Ascending aorta (tissue), 2 donors: ENCODE measurements at regions not wholly inside any gene's neighbourhood (a gene's known extent, or its start where the extent isn't known, plus 50 kb on each side); places are given as distances from the start of the nearest gene placed in this dataset.

Experiments
- DNase-seq, 2 donors: peaks; one replicate each; pipeline ENCODE4 v3.0.0-alpha.2; 2019; ENCODE audit warnings: low spot score in 2 of 2
- H3K27ac ChIP-seq, 2 donors: fragments of 200-600 bp; sonication (generic); one replicate each; pipeline ENCODE4 v1.5.1; 2016 to 2017; ENCODE audit warnings: mild to moderate bottlenecking in 1 of 2
- H3K27me3 ChIP-seq: fragments of 200-600 bp; sonication (generic); one replicate; pipeline ENCODE4 v1.5.1; 2017
- H3K36me3 ChIP-seq, 2 donors: fragments of 200-600 bp; sonication (generic); one replicate each; pipeline ENCODE4 v1.5.1; 2016
- H3K4me1 ChIP-seq, 2 donors: fragments of 200-600 bp; sonication (generic); one replicate each; pipeline ENCODE4 v1.5.1; 2016 to 2017; ENCODE audit warnings: mild to moderate bottlenecking in 1 of 2
- H3K4me3 ChIP-seq, 2 donors: fragments of 200-600 bp; sonication (generic); one replicate each; pipeline ENCODE4 v1.5.1; 2016 to 2017; ENCODE audit warnings: mild to moderate bottlenecking in 1 of 2
- H3K9me3 ChIP-seq, 2 donors: fragments of 200-600 bp; sonication (generic); one replicate each; pipeline ENCODE4 v1.5.1; 2016
- CTCF ChIP-seq, 3 experiments: fragments of 200-600 bp in 2 of 3; fragments of 450-650 bp in 1 of 3; sonication (generic) in 2 of 3; IDR thresholded peaks; one replicate each; pipeline ENCODE4 v1.5.1; 2016 to 2019; ENCODE audit warnings: antibody characterized with exemption in 3 of 3, mild to moderate bottlenecking in 1 of 3, moderate library complexity in 1 of 3
- intact Hi-C: fragments of 100-400 bp; cut with DNase I; formaldehyde crosslinking; loops from one replicate; pipeline ENCODE4 v1.15.1; 2023

GRCh38 chr4:41865981-41866798 lies 69.0 kb upstream of the TMEM33 start:
- H3K36me3 ChIP-seq = no peaks in the 10 kb centered on the region
- no peak overlapping the region for H3K27ac ChIP-seq
- peak in 1 of 2 donors; percentile 52 for DNase-seq
- peaks cover 13% of the 10 kb centered on the region for H3K27me3 ChIP-seq
- H3K9me3 ChIP-seq = no peaks in the 10 kb centered on the region
- intact Hi-C loops = no loop called here
- peak overlapping the region in 1 of 2 donors; percentile 2 for H3K4me3 ChIP-seq
- H3K4me1 ChIP-seq = peaks cover 0 to 2% of the 10 kb centered on the region in 2 donors
- TF ChIP-seq CTCF (IDR thresholded peaks at IDR 0.05) = no peak

GRCh38 chr4:41865306-41865980 lies 69.8 kb upstream of the TMEM33 start:
- peak in 1 of 2 donors; percentile 52 for DNase-seq
- no peak overlapping the region for H3K27ac ChIP-seq
- H3K27me3 ChIP-seq = peaks cover 13% of the 10 kb centered on the region

DNA sequence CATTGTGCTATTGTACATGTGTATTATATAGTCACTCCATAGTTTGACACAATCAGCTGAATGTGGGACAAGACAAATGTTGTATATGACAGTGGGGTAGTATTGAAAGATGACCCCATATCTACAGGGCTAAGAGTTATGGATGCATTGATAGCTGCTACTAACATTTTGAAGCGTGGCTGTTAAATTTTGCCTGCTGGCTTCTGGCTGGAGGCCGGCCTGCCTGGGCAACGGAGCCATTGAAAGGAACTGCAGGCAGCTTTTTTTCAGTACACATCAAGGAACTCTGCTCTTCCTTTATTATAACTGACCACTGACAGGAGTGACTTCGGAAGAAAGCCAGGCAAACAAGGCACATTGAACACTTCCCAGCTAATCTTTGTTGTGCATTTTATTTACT lies 76.1 kb upstream of the TMEM33 start:
- no peak for DNase-seq
- Histone ChIP-seq H3K4me1 (no peaks in the 10 kb centered on the region), H3K36me3 (no peaks in the 10 kb centered on the region), H3K9me3 (no peaks in the 10 kb centered on the region), H3K4me3 (no peak overlapping the region), H3K27ac (no peak overlapping the region), H3K27me3 (no peaks in the 10 kb centered on the region)
- intact Hi-C loops = no loop called here
- no peak for TF ChIP-seq CTCF (IDR thresholded peaks at IDR 0.05)

More at GRCh38 chr4:41865306-41865980, 69.8 kb upstream of the TMEM33 start:
- Histone ChIP-seq H3K36me3 (no peaks in the 10 kb centered on the region), H3K4me3 (peak overlapping the region in 1 of 2 donors; percentile 2), H3K4me1 (peaks cover 0 to 2% of the 10 kb centered on the region in 2 donors), H3K9me3 (no peaks in the 10 kb centered on the region)
- no peak for TF ChIP-seq CTCF (IDR thresholded peaks at IDR 0.05)
- intact Hi-C loops = no loop called here

DNA sequence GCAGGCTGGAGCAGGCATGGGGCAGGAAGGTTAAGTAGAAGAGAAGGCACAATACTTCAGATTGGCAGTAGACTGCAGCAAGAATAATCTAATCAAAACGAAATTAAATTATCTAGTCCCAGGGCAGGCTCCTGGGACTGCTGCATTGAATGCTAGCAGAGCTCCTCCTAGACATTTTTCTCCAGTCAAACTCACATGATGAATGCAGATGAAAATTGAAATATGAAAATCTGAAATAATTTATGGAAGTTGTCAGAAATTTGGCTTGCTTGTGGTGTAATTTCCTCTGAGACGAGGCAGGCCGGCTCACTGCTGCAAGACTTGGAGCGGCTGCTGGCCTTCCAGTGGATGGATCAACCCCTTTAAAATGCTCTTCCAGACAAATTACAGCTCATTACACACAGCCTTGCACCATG lies 78.0 kb upstream of the TMEM33 start:
- no peak for TF ChIP-seq CTCF (IDR thresholded peaks at IDR 0.05)
- H3K4me1 ChIP-seq = no peaks in the 10 kb centered on the region

DNA sequence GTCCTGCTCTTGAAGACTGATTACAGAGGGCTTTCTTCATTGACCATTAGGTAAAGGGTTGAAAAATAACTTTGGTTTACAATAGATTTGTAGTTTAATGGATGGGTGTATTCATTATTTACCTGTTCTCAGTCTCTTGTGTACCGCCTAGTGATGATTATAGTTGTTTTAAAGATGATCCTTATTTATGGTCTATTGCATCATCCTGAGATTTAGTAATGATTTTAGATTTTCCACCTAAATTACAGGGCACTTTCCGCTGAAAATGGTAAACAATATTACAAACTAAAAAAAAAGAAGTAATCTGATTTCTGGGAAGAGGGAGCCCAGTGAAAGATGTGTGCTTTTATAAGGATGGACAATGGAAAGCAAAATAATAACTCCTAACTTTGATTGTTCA lies 78.4 kb upstream of the TMEM33 start:
- H3K9me3 ChIP-seq = no peaks in the 10 kb centered on the region
- TF ChIP-seq CTCF (IDR thresholded peaks at IDR 0.05) = no peak
- no peaks in the 10 kb centered on the region for H3K36me3 ChIP-seq
- H3K27ac ChIP-seq = no peak overlapping the region
- no peak for DNase-seq
- no peaks in the 10 kb centered on the region for H3K4me1 ChIP-seq
- H3K27me3 ChIP-seq = no peaks in the 10 kb centered on the region
- no peak overlapping the region for H3K4me3 ChIP-seq
- intact Hi-C loops = no loop called here

More for the DNA sequence above, 78.0 kb upstream of the TMEM33 start:
- no peak for DNase-seq
- no peaks in the 10 kb centered on the region for H3K27me3 ChIP-seq
- no peaks in the 10 kb centered on the region for H3K9me3 ChIP-seq
- H3K4me3 ChIP-seq = no peak overlapping the region
- no peaks in the 10 kb centered on the region for H3K36me3 ChIP-seq
- no peak overlapping the region for H3K27ac ChIP-seq
- intact Hi-C loops = no loop called here
